Hematopoietic multipotent progenitor cell (in vitro differentiated cells): ENCODE measurements at regions not wholly inside any gene's neighbourhood (a gene's known extent, or its start where the extent isn't known, plus 50 kb on each side); places are given as distances from the start of the nearest gene placed in this dataset.
"Not testable (repeated sequence)": the region's sequence is repeated elsewhere in the genome, so short reads cannot be mapped to it uniquely, and the experiment has no call there.

ENCODE experiments used
- DNase-seq, 3 donors: peaks; one replicate each; pipeline ENCODE4 v3.0.0-alpha.2; 2011 to 2015; ENCODE audit warnings: low read depth in 2 of 3, low spot score in 2 of 3

GRCh38 chr2:53067056-53067455 lies 700.5 kb upstream of the CHAC2 start:
- DNase-seq, result no peak

GRCh38 chr2:53064154-53064553 lies 703.5 kb upstream of the CHAC2 start:
- DNase-seq, result no peak

- DNase-seq, result no peak
Observed at GRCh38 chr2:53058526-53058925, 709.1 kb upstream of the CHAC2 start.

- no peak for DNase-seq
Observed at GRCh38 chr2:53053937-53054336, 713.7 kb upstream of the CHAC2 start.

GRCh38 chr2:53051157-53051556 lies 716.4 kb upstream of the CHAC2 start:
- no peak for DNase-seq

GRCh38 chr2:53040536-53041229 lies 726.9 kb upstream of the CHAC2 start:
- no peak for DNase-seq

- DNase-seq, result no peak
Observed at GRCh38 chr2:53036196-53036595, 731.4 kb upstream of the CHAC2 start.

GRCh38 chr2:53035153-53035552 lies 732.5 kb upstream of the CHAC2 start:
- DNase-seq, result no peak

- no peak for DNase-seq
Observed at GRCh38 chr2:53033411-53033810, 734.2 kb upstream of the CHAC2 start.

- DNase-seq, result no peak
Observed at GRCh38 chr2:53028746-53029423, 738.7 kb upstream of the CHAC2 start.

- DNase-seq, result no peak
Observed at GRCh38 chr2:53028225-53028624, 739.4 kb upstream of the CHAC2 start.

- not testable (repeated sequence) for DNase-seq
Observed at GRCh38 chr2:53022248-53022647, 745.4 kb upstream of the CHAC2 start.

- DNase-seq, result no peak
Observed at GRCh38 chr2:53021828-53022227, 745.8 kb upstream of the CHAC2 start.

GRCh38 chr2:53021292-53021691 lies 746.3 kb upstream of the CHAC2 start:
- DNase-seq, result no peak

GRCh38 chr2:53018825-53019425 lies 748.7 kb upstream of the CHAC2 start:
- no peak for DNase-seq

GRCh38 chr2:53006980-53007379 lies 760.6 kb upstream of the CHAC2 start:
- DNase-seq, result no peak

GRCh38 chr2:53004413-53004812 lies 763.2 kb upstream of the CHAC2 start:
- no peak for DNase-seq

- no peak for DNase-seq
Observed at GRCh38 chr2:52995424-52995823, 772.2 kb upstream of the CHAC2 start.

GRCh38 chr2:52976143-52976949 lies 791.3 kb upstream of the CHAC2 start:
- DNase-seq, result peak in 1 of 3 donors; percentile 39

- DNase-seq, result no peak
Observed at GRCh38 chr2:52974127-52974526, 793.5 kb upstream of the CHAC2 start.

- no peak for DNase-seq
Observed at GRCh38 chr2:52970642-52971041, 797.0 kb upstream of the CHAC2 start.
